Stimulated activated CD4-positive, alpha-beta T cell treated with anti-CD3 and anti-CD28 coated beads, Interleukin-15, amount 100 ng/mL, for 48 hours (primary cell): ENCODE measurements at regions not wholly inside any gene's neighbourhood (a gene's known extent, or its start where the extent isn't known, plus 50 kb on each side); places are given as distances from the start of the nearest gene placed in this dataset.

Source experiments
- DNase-seq, 2 donors: peaks; one replicate each; pipeline ENCODE4 v3.0.0-alpha.2; 2020; ENCODE audit warnings: low read depth in 2 of 2

GRCh38 chr3:56899078-56899477 lies 97.3 kb upstream of the ARHGEF3 start:
- DNase-seq = no peak

GRCh38 chr3:56896357-56896756 lies 94.6 kb upstream of the ARHGEF3 start:
- DNase-seq = no peak

- DNase-seq = no peak
Measured at GRCh38 chr3:56894881-56895431, 93.2 kb upstream of the ARHGEF3 start.

GRCh38 chr3:56890448-56891091 lies 88.8 kb upstream of the ARHGEF3 start:
- no peak for DNase-seq

GRCh38 chr3:56889131-56889530 lies 87.4 kb upstream of the ARHGEF3 start:
- no peak for DNase-seq

- peak in 1 of 2 donors; percentile 22 for DNase-seq
Measured at GRCh38 chr3:56887402-56888025, 85.8 kb upstream of the ARHGEF3 start.

- DNase-seq = no peak
Measured at GRCh38 chr3:56886314-56886713, 84.6 kb upstream of the ARHGEF3 start.

GRCh38 chr3:56885879-56886278 lies 84.1 kb upstream of the ARHGEF3 start:
- no peak for DNase-seq

GRCh38 chr3:56885453-56885852 lies 83.7 kb upstream of the ARHGEF3 start:
- no peak for DNase-seq

GRCh38 chr3:56884387-56884786 lies 82.6 kb upstream of the ARHGEF3 start:
- no peak for DNase-seq

- no peak for DNase-seq
Measured at GRCh38 chr3:56883828-56884227, 82.1 kb upstream of the ARHGEF3 start.

GRCh38 chr3:56882896-56883295 lies 81.1 kb upstream of the ARHGEF3 start:
- DNase-seq = no peak

- no peak for DNase-seq
Measured at GRCh38 chr3:56881841-56882240, 80.1 kb upstream of the ARHGEF3 start.

GRCh38 chr3:56880720-56881575 lies 79.2 kb upstream of the ARHGEF3 start:
- no peak for DNase-seq

- DNase-seq = no peak
Measured at GRCh38 chr3:56879436-56880215, 77.9 kb upstream of the ARHGEF3 start.

- peak; percentile 41 to 46 for DNase-seq
Measured at GRCh38 chr3:56878074-56878473, 76.3 kb upstream of the ARHGEF3 start.

GRCh38 chr3:56876916-56877315 lies 75.2 kb upstream of the ARHGEF3 start:
- no peak for DNase-seq

- no peak for DNase-seq
Measured at GRCh38 chr3:56874269-56874668, 72.5 kb upstream of the ARHGEF3 start.

GRCh38 chr3:56870436-56870835 lies 68.7 kb upstream of the ARHGEF3 start:
- no peak for DNase-seq

- DNase-seq = no peak
Measured at GRCh38 chr3:56869157-56869889, 67.6 kb upstream of the ARHGEF3 start.

- DNase-seq = no peak
Measured at GRCh38 chr3:56868706-56869105, 67.0 kb upstream of the ARHGEF3 start.
